SK-N-SH treated with all-trans-retinoic acid at 6 μM for 48 hours (cell line): ENCODE measurements at regions not wholly inside any gene's neighbourhood (a gene's known extent, or its start where the extent isn't known, plus 50 kb on each side); places are given as distances from the start of the nearest gene placed in this dataset.

Experiments
- ZFP3 ChIP-seq: fragments of 250-450 bp; sonication (Bioruptor Pico); IDR thresholded peaks from 2 replicates; pipeline ENCODE4 v1.5.0; 2020; ENCODE audit warnings: mild to moderate bottlenecking, moderate library complexity
- ZNF565 ChIP-seq: fragments of 450-650 bp; formaldehyde crosslinking; conservative IDR thresholded peaks from 2 replicates; pipeline ENCODE4 v1.5.0; 2020; ENCODE audit warnings: low read depth, mild to moderate bottlenecking, moderate library complexity
- ZNF70 ChIP-seq: fragments of 450-650 bp; formaldehyde crosslinking; IDR thresholded peaks from 2 replicates; pipeline ENCODE4 v1.5.0; 2020; ENCODE audit warnings: mild to moderate bottlenecking, moderate library complexity

DNA sequence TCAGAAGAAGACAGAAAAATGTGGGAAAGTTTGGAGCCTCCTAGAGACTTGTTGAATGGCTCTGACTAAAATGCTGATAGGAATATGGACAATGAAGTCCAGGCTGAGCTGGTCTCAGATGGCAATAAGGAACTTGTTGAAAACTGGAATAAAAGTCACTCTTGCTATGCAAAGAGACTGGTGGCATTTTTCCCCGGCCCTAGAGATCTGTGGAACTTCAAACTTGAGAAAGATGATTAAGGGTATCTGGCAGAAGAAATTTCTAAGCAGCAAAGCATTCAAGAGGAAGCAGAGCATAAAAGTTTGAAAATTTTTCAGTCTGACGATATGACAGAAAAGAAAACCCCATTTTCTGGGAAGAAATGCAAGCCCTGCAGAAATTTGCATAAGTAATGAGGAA is 159.3 kb downstream of the MREG start:
- TF ChIP-seq ZFP3 (CRISPR knock-in tag), result no peak
- TF ChIP-seq ZNF70 (CRISPR knock-in tag), result no peak
- TF ChIP-seq ZNF565 (CRISPR knock-in tag), result no peak
